DLD1 (cell line): ENCODE measurements at regions not wholly inside any gene's neighbourhood (a gene's known extent, or its start where the extent isn't known, plus 50 kb on each side); places are given as distances from the start of the nearest gene placed in this dataset.

Experiments used
- in situ Hi-C: cut with HindIII; loops from 2 replicates; pipeline ENCODE4 v1.10.0; 2017; ENCODE audit warnings: low sequenced_read_pairs

DNA sequence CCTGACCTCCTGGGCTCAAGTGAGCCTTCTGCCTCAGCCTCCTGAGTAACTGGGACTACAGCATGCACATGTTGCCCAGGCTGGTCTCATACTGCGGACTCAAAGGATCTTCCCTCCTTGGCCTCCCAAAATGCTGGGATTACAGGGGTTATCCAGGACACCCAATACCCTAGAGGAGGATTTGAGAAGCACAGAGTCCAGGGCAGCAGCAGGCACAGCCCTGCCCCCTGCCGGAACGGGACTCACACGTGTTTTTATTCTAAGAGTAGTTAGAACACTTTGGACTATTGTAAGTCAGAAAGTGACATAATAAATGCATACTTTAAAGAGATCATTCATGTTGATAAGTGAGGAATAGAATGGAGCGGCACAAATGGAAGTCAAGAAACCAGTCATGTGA lies 80.2 kb downstream of the C6orf118 start:
- in situ Hi-C loops: no loop called here

DNA sequence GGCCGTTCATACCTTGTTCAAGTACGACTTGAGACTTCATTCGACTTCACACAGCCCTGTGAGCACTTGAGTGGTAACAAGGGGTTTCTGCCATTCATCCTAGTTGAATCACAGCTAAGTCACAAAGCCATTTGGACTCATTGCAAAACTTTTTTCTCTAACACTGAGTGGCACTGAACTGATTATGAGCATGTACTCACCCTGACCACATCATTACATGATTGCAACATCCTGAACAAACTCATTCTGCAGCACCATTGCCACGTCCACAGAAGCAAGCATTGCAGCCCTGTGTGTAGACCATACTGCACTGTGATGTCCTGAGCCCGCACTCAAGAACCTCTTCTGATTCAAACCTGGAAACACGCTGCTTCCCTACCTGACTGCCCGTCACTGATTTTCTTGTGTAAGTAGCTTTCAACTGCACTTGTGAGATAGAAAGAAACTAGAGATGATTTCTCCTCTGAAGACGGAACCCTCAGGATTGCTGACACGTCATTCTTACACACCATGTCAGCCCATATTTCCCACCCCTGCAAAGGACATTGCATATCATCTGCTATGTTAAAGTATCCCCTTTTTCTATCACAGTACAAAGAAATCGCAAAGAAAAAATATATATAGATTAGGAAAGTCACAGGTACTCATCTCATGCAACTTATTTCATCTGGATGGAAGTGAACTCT lies 81.6 kb downstream of the C6orf118 start:
- in situ Hi-C loops: no loop called here

DNA sequence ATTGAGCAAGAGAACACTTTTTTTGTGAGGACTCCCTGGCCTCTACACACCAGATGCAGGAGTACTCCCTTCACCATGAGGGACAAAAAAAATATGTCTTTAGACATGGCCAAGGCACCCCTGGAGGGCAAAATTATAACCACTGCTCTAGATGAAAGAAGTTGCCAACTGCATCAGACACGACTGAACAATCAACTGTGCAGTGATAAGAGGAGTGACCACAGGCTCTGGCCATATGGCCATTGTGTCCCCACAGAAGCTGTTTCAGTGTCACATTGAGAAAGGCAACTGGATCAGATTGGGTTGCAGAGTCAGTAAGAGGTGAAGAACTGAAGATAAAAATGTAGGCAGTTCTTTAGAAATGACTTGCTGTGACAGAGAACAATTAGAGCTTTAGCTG lies 85.7 kb downstream of the C6orf118 start:
- in situ Hi-C loops: no loop called here

DNA sequence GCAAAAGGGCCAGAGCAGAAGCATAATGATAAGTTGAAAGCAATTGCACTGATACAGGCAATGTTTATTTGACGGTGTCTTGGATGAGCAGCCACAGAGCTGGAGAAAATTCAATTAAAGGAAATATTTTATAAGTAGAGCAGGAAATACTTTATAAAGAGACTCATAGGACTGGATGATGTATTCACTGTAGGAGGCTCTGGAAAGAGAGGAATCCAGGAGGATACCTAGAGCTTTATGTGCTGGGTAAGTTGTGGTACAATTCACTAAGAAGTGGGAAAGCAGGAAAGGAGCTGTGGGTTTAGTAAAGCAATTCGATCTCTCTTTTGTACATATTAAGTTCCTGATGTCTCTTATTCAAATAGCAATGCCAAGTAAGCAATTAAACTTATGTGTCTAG lies 86.3 kb downstream of the C6orf118 start:
- in situ Hi-C loops: no loop called here

DNA sequence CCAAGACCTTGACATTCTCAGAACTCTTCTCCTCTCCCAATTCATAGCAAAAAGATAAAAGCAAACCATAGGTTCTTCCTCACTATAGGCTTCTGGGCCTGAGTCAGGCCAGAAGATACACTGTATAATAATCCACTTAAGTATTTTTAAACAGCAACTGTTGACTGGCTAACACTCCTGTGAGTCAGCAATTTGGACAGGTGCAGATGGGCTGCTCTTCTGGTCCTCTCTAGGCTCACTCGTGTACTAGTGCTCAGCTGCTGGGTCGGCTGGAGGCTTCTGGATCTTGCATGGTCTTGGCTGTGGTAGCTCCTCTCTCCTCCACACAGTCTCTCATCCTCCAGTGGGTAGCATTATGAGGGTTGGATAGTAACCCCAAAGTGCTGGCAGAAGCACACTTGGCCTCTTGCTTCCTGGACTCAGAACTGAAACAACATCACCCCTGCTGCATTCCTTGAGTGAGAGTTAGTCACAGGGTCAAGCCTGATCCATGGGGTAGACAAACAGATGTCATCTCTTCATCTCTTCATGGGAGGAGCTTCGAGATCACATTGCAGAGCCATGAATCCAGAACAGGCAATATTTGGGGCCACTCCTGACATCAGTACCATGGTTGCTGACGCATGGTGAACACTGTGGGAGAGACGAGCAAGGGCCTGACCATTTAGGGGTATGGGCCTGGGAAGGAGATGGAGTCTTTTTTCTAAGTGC lies 86.9 kb downstream of the C6orf118 start:
- in situ Hi-C loops: no loop called here

DNA sequence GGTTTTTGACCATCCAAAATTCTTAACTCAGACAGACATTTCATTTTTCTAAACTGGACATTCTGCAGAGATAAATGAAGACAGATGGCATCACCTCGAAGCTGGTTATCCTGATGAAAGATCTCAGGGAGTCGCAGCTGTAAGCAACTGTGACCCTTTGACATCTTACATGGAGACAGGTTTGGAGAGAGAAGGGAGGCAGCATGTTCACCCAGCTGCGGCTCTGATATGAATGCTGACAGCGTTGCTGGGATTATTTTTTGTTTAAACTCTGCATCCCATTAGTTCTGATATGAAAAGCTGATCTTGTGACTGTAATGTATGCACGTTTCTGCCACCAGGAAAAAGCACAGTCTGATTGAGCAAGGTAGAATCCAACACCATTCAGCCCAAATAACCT lies 89.4 kb downstream of the C6orf118 start:
- in situ Hi-C loops: no loop called here

DNA sequence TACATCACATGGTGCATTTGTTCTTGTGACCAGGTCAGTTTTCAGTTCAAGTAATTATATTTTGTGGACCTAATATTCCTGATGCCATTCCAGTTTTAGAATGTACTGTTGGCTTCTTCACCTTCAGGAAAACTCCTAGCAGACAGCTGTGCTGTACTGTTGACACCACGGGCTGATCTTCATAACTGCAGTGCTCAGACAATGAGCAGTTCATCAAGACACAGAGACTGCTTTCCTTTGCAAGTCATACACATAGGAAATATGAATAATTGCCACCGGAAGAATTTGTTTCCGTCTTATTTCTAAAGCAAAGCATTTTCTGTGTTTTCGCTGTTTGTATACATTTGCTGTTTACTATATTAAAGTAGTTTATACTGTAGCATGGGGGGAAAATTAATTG lies 89.8 kb downstream of the C6orf118 start:
- in situ Hi-C loops: no loop called here

DNA sequence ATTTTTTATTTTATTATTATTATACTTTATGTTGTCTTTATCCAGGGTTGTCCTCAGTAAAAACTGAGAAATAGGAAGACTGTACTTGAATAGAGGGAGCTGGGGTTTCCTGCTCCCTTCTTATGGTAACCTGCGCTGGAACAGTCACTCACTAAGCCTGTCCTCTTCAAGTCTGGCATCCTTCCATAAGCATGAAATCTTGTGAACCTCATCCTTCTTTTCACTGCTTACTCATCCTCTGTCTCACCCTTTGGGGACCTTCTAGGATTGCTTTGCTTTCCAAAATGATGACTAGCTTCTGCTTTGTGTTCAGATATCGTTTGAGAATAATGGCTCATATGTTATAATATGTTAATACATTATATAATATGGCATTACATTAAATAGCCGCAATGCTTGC lies 90.6 kb downstream of the C6orf118 start:
- in situ Hi-C loops: no loop called here

DNA sequence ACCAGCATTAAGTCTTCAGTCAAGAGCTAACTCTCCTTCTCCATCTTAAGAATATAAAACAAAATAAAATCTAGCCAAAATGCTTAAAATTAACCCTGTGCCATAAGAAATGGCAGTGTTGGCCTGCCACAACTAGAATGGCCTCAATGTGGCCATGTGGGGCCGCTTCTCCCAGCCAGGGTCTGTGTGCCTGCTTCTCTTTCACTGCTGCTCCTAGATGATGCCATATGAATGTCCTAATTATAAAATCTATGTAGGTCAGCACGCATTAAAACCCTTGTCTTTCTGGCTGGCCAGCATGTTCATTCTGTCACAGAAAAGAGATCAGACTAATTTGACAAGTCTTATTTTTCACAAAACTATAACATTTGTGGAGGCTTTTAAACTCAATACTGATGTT lies 102.6 kb downstream of the C6orf118 start:
- in situ Hi-C loops: no loop called here

DNA sequence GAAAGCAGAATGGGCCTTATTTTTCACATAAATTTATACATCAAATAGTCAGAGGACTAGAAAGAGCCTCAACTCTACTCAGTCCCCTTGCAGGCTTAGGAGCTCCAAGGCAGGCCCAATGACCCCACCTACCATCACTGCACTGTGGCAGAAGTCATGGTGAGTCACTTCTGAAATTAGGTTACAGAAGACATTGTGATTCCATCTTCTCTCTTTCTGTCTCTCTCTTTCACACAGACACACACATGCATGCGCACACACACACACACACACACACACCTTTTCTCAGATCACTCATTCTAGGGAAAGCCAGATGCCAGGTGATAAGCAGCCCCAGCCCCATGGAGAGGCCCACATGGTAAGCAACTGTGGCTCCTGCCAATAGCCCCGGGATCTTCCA lies 103.8 kb downstream of the C6orf118 start:
- in situ Hi-C loops: no loop called here

DNA sequence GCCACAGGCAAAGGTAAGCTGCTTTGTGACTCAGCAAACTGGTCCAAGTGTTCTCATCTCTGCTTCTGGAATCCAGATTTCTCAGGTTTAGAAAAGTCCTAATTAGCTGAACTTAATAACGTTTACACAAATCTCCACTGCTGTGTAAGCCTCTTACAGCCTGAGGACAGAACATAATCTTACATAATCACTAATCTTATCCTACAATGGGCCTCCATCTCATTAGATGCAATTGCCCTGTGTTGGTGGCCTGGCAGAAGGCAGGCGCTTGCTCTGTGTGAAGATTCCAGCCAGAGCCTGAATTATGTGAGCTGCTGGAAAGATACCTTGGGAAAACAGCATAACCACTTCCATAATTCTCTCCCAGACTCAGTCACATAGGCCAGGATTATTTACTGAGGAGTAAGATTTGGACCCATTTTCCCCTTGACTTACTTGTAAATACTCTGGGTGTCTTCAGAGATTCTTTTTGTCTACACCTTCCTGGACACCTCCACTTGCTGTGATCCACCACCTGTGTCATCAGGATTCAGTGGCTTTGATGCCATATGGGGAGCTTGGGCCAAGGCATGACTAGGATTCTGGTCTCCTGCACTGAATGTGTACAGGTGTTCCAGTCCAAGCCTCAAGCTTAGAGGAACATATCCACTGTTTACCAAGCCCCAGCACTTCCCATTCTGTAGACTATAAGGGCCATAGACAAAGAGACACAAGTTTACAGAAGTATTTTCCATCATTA lies 104.4 kb downstream of the C6orf118 start:
- in situ Hi-C loops: no loop called here

DNA sequence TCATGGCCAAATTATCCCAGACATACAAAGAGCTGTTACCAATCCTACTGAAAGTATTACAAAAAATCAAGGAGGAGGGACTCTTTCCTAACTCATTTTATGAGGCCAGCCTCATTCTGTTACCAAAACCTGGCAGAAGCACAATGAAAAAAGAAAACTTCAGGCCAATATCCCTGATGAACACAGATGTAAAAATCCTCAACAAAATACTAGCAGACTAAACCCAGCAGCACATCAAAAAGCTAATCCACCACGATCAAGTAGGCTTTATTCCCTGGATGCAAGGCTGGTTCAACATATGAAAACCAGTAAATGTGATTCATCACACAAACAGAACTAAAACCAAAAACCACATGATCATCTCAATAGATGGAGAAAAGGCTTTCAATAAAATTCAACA lies 109.2 kb downstream of the C6orf118 start:
- in situ Hi-C loops: no loop called here

DNA sequence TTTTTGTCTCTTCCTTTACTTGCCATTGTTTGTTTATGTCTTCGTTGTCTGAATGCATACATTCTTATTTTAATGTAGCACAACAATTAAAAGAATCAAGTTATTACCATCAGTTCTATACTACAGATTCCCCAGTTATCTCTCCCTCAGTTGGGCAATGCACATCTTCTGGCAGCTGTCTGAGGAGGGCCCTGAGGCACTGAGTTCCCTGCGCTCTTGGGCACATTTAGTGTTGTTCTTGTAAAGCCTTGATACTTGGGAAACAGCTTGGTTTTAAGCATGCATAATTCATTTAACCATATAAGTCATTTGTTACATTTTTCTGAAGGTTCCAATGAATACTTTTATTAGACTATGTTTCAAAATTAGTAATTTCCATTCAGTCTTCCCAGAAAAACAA lies 117.9 kb downstream of the C6orf118 start:
- in situ Hi-C loops: no loop called here

DNA sequence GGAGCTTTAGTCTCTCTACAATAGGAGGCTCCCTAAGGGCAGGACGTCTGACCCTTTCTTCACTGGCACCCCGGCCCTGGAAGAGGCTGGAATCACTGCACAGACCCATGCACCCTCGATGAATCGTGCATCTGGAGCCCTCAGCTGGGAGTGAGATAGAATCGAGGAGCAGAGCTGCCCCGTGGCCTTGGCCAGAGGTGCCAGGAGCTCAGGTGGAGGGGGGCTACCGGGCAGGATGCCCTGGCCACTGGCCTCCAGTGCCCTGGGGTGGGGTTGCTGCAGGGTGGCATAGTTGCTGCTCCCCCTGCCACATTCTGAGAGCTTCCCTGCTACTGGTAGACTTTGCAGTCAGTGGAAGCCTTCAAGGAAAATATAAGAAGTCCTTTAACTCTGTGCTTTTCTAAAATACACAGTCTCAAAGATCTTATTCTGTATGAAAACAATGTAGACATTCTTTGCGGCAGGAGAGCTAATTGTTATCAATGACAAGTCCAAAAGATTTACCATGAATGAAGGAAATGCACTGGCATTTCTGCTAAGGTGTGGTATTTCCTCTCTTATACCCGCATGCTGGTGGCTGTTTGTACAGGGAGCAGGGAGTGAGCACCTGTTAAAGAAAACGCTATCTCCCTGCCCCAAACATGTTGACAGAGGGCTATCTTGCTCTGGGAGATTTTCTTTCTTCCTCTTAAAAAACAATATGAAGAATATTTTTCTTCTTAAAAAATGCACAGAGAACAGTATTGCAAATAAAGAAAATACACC lies 122.8 kb downstream of the C6orf118 start:
- in situ Hi-C loops: no loop called here

DNA sequence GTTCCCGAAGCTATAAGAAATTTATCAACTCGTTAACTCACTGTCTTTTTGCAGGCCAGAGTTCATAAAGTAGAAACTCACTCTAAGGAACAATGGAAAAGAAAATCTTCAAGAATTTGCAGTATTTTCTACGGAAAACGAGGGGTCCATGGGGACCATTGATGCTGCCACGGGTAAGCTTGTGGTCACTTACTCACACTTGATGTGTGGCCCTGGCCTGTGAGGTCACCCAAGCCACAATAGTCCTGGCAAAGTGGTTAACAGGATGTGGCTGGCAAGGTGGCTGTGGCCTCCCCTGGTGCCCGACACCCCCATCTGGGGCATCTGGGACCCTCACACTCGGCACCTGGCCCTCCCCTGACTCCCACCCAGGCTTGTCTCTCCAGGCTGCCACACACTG lies 123.4 kb downstream of the C6orf118 start:
- in situ Hi-C loops: no loop called here

DNA sequence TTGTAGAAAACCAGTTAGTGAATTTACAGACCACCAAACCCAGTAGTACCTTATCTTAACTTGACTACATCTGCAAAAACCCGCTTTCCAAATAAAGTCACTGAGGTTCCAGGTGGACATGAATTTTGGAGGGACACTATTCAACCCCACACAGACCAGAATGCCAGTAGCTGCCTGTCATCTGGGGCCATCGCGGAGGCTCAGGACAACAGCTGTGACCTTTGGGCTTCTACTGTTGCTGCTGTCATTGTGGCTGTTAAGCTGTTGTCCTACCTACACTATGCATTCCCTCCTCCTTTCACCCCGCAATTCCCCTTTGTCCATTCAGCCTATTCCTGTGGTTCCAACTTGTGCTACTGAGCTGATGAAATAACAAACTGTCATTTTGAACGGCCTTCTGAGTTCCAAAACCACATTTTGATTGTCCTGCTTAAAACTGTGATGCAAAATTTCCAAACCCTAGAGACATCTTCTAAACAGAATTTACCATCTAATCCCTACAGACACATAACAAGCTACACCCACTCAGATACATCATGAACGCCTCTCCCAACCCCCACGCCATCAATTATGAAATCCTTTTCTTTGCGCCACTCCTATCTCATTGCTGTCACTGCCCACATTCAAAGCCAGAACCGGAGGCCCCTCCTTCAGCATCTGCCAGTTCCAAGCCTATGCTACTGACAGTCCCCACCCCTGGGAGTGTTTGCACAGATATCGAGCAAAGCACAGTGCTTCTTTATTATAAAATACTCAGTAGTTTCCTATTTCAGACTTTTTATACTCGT lies 125.0 kb downstream of the C6orf118 start:
- in situ Hi-C loops: no loop called here

DNA sequence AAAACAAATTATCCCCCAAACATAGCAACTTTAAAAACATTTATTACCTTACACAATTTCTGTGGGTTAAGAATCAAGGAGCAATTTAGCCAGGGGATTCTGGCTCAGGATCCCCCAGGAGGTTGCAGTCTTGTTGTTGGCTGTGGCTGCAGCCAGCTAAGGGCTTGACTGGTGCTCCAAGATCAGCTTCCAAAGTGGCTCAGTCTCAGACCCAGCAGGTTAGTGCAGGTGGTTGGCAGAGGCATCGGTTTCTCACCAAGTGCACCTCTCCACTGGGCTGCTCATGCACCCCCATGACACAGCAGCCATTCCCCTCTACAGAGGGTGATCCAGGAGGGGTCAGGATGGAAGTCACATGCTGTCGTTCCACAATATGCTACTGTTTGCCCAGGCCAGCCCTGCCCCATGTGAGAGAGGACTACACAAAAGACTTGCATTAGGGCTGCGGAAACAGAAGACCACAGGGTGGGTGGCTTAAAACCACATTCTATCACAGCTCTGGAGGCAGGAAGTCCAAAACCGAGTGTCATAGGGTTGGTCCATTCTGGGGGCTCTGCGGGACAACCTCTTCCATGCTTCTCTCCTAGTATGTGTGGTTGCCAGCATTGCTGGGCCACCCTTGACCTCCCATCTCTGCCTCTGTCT lies 125.8 kb downstream of the C6orf118 start:
- in situ Hi-C loops: no loop called here

DNA sequence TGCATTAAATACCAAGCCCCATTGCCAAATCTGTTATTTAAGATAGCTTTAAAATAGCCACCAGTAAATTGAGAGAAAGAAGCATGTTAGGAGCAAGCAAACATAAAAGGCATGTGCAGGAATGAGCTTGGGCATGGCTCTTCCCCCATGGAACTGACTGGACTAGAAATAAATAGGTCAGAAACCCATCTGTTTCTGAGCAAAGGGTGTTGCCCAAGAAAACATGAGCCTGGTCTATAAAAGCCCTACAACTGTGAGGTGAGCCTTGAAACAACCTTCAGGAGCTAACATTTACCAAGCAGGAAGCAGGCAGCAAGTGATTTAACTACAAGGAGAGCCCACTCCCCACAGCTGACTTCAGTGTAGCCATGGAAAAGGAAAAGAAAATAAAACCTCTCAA lies 126.3 kb downstream of the C6orf118 start:
- in situ Hi-C loops: no loop called here

DNA sequence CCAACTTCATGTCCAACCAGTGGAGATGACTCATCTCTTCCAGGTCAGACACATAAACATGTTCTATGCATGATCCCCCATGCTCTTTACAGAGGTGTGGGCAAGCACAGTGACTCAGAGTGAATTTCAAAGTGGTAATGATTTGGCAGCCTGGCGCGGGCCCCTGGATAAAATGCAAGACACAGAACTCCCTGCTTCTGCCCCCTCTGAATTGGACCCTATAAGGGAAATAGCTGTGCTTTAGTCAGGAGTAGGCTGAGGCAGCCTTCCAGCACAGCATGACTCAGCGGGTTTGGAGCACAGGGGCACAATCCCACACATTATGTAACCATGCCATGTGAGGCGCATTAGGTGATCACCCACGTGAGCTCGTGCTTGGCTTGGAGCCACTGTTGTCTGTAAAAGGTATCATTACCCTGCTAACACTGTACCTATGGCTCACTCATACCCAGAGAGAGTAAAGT lies 127.4 kb downstream of the C6orf118 start:
- in situ Hi-C loops: no loop called here

DNA sequence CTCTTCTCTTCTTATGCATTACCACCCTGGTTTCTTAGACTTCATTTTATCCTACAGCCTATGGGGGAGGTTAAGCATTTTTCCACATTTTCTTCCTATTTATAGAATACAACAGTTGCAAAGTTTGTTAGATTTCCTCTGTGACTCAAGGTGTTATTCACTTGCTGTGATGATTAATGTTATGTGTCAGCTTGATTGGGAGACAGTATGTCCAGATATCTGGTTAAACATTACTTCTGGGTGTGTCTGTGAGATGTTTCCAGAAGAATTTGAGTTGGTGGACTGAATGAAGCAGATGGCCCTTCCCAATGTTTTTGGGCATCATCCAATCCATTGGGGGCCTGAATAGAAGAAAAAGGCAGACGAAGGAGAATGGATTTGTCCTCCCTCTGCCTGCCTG lies 131.3 kb downstream of the C6orf118 start:
- in situ Hi-C loops: no loop called here
